Vagina (tissue), 2 donors: ENCODE measurements at regions not wholly inside any gene's neighbourhood (a gene's known extent, or its start where the extent isn't known, plus 50 kb on each side); places are given as distances from the start of the nearest gene placed in this dataset.

Experiments
- DNase-seq, 2 donors: peaks; one replicate each; pipeline ENCODE4 v3.0.0-alpha.2; 2017; ENCODE audit errors: extremely low spot score in 2 of 2
- H3K27ac ChIP-seq: fragments of 200-600 bp; sonication (generic); one replicate; pipeline ENCODE4 v1.5.1; 2019
- H3K27me3 ChIP-seq: fragments of 200-600 bp; sonication (generic); one replicate; pipeline ENCODE4 v1.5.1; 2019
- H3K36me3 ChIP-seq, 2 donors: fragments of 200-600 bp; sonication (generic); one replicate each; pipeline ENCODE4 v1.5.1; 2017 to 2019
- H3K4me1 ChIP-seq: fragments of 200-600 bp; sonication (generic); one replicate; pipeline ENCODE4 v1.5.1; 2019
- H3K4me3 ChIP-seq, 2 donors: fragments of 200-600 bp; sonication (generic); 1 replicate in 1 of 2; 2 replicates in 1 of 2; pipeline ENCODE4 v1.5.1; 2016 to 2019
- H3K9me3 ChIP-seq: fragments of 200-600 bp; sonication (generic); one replicate; pipeline ENCODE4 v1.5.1; 2019
- POLR2A ChIP-seq, 2 donors: fragments of 450-650 bp; IDR thresholded peaks; one replicate each; pipeline ENCODE4 v1.6.1; 2017; ENCODE audit warnings: antibody characterized with exemption in 2 of 2, mild to moderate bottlenecking in 2 of 2, moderate library complexity in 2 of 2
- POLR2AphosphoS5 ChIP-seq, 2 donors: sonication (generic); formaldehyde crosslinking; IDR thresholded peaks; one replicate each; pipeline ENCODE4 v1.9.0; 2017; ENCODE audit warnings: antibody characterized with exemption in 2 of 2, mild to moderate bottlenecking in 2 of 2, low read depth in 1 of 2; ENCODE audit not compliant: insufficient read depth in 1 of 2
- intact Hi-C: fragments of 100-400 bp; cut with DNase I; formaldehyde crosslinking; loops from one replicate; pipeline ENCODE4 v1.15.1; 2023
- TF ChIP-seq, protein P1 (sequence below), 3 experiments: fragments of 450-650 bp in 2 of 3; fragments of 200-600 bp in 1 of 3; sonication (generic) in 1 of 3; IDR thresholded peaks; one replicate each; pipeline ENCODE4 v1.5.1; 2017 to 2019; ENCODE audit warnings: antibody characterized with exemption in 3 of 3, mild to moderate bottlenecking in 2 of 3, moderate library complexity in 2 of 3

DNA sequence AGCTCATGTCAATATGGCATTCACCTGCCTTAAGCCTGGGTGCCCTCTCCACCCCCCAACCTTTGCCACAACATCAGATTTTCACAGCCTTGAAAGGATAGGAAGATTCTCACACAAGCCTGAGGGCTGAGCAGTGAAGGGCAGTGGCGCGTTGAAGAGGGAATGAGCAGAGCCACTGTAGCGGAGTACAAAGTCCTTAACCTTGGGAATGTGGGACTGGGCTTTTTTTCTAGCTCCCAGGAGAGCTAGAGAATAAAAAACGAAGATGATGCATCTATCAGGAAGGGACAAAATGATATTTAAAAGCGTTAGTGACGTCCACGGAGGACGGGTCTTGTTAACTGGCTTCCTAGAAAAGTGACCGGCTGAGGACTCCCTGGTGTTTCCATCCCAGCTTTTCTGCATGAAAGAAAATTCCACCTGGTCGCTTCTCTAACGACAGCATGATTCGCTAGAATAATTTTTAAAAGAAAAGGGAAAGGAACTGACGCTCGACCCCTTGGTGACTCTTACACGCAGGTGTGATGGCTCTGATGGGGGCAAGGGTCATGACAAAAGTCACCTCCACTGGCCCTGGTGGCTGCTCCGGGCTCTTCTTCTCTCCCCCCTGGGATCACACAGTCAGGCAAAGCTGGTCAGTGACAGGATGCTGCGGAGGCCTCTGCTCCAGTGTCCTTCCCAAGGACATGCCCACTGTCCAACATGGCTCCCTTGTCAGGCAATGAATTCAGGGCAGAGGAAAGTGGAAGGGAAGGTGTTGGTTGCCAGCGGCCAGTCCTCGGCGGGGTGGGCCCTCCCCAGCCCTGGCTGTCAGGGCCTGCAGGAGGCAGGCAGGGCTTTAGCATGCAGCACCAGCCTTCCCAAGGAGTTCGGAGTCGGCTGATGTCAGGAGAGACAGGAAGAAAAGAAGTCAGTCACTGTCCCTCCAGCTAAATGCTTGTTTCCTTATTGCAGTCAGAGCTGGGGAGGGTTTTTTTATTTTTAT lies 58.4 kb upstream of the IRX3 start:
- TF ChIP-seq, protein P1, sequence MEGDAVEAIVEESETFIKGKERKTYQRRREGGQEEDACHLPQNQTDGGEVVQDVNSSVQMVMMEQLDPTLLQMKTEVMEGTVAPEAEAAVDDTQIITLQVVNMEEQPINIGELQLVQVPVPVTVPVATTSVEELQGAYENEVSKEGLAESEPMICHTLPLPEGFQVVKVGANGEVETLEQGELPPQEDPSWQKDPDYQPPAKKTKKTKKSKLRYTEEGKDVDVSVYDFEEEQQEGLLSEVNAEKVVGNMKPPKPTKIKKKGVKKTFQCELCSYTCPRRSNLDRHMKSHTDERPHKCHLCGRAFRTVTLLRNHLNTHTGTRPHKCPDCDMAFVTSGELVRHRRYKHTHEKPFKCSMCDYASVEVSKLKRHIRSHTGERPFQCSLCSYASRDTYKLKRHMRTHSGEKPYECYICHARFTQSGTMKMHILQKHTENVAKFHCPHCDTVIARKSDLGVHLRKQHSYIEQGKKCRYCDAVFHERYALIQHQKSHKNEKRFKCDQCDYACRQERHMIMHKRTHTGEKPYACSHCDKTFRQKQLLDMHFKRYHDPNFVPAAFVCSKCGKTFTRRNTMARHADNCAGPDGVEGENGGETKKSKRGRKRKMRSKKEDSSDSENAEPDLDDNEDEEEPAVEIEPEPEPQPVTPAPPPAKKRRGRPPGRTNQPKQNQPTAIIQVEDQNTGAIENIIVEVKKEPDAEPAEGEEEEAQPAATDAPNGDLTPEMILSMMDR (IDR thresholded peaks at IDR 0.05): no peak
- TF ChIP-seq POLR2AphosphoS5 (IDR thresholded peaks at IDR 0.05; ENCODE audit: insufficient read depth in 1 of 2, low read depth in 1 of 2) (no peak), POLR2A (IDR thresholded peaks at IDR 0.05) (no peak)
- H3K27ac ChIP-seq: no peak overlapping the region
- H3K9me3 ChIP-seq: no peaks in the 10 kb centered on the region
- no peaks in the 10 kb centered on the region for H3K36me3 ChIP-seq
- intact Hi-C loops: no loop called here
- H3K4me3 ChIP-seq: no peak overlapping the region
- no peaks in the 10 kb centered on the region for H3K27me3 ChIP-seq
- no peak for DNase-seq
- H3K4me1 ChIP-seq: peaks cover 12% of the 10 kb centered on the region

DNA sequence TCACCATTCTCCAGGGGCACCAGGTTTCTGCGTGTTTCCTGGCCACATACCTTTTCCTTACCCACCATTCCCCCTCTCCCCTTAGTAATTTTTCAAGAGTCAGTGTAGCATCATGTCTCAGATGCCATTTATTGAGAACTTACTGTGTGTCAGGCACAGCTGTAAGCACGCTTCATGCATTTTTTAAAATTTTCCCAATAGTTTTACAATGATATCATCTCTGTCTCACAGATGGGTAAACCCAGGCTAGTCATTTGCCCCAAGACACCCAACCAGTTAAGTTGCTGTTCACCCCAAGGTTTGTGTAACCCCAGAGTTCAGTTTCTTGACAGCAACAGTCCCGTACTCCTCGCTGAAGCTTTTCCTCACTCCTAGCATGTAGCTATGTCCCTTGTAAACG lies 56.4 kb upstream of the IRX3 start:
- intact Hi-C loops: no loop called here
- Histone ChIP-seq H3K27ac (no peak overlapping the region), H3K4me1 (peaks cover 12% of the 10 kb centered on the region), H3K9me3 (no peaks in the 10 kb centered on the region), H3K27me3 (no peaks in the 10 kb centered on the region), H3K36me3 (no peaks in the 10 kb centered on the region), H3K4me3 (no peak overlapping the region)
- TF ChIP-seq, protein P1 (IDR thresholded peaks at IDR 0.05): no peak
- TF ChIP-seq POLR2A (IDR thresholded peaks at IDR 0.05) (no peak), POLR2AphosphoS5 (IDR thresholded peaks at IDR 0.05; ENCODE audit: insufficient read depth in 1 of 2, low read depth in 1 of 2) (no peak)
- DNase-seq: no peak

DNA sequence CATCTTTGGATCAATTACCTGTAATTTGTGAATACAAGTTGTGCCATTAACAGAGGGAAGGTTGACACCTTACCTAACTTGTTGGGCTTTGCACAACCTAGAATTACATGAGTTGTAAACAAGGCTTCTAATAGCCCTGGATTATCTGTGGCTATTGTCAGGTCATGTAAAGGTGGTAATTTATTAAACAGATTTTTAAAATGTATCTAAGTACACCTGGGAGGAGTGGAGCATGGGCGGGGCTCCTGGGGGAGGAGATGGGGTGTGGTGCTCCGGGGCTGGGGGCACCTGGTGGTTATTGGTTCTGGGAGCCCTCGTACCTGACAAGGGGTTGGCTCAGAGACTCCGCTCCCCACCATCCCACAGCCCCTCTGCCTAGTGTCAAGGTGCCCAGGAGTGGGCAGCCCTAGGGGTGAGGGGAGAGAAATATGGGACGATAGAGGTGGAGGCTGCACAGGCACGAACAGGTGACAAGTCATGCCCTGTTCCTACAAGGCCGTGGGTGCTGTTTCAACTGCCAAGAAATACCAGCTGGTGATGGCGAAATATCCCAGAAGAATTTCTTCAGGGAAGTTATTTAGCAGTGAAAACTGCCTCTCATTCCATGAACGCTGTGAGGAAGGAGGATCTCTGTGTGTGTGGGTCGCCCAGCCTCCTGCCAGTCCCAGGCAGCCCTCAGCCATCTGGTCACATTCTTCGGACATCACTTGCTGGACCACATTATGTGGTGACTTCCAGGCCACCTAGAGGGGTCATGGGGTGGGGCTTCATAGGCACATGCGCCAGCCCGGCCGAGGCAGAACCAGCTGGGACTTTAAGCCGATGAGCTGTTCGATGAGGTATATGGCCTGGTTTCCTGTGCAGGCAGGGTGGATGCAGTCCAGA lies 55.5 kb upstream of the IRX3 start:
- intact Hi-C loops: no loop called here
- peak in 1 of 2 donors; percentile 42 for TF ChIP-seq POLR2AphosphoS5 (IDR thresholded peaks at IDR 0.05; ENCODE audit: insufficient read depth in 1 of 2, low read depth in 1 of 2)
- TF ChIP-seq POLR2A (IDR thresholded peaks at IDR 0.05): no peak
- no peaks in the 10 kb centered on the region for H3K9me3 ChIP-seq
- H3K27ac ChIP-seq: no peak overlapping the region
- no peaks in the 10 kb centered on the region for H3K27me3 ChIP-seq
- no peak for DNase-seq
- peaks cover 12% of the 10 kb centered on the region for H3K4me1 ChIP-seq
- H3K4me3 ChIP-seq: no peak overlapping the region
- no peaks in the 10 kb centered on the region for H3K36me3 ChIP-seq

DNA sequence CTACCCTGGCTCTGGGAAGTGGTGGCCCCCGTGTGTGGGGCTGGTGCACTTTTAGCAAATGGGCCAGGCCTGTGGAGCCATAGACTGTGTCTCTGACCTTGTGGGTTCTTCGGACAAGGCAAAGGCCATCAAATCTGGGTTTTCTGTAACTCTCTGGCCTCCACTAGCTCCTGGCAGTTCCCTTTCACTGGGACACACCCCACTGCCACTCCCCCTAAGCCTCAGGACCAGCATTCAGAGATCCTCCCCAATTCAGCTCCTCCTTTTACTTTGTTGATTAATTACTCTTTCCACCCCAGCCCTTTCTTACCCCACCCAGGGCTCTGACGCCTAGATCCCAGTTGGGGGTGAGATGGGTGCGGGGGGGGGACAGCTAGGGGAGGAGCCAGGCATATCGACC lies 53.9 kb upstream of the IRX3 start:
- H3K4me3 ChIP-seq: no peak overlapping the region
- peaks cover 6% of the 10 kb centered on the region for H3K4me1 ChIP-seq
- no peaks in the 10 kb centered on the region for H3K9me3 ChIP-seq
- intact Hi-C loops: no loop called here
- no peak overlapping the region for H3K27ac ChIP-seq
- no peak for DNase-seq
- TF ChIP-seq POLR2AphosphoS5 (IDR thresholded peaks at IDR 0.05; ENCODE audit: insufficient read depth in 1 of 2, low read depth in 1 of 2): no peak
- no peak for TF ChIP-seq POLR2A (IDR thresholded peaks at IDR 0.05)
- TF ChIP-seq, protein P1 (IDR thresholded peaks at IDR 0.05): no peak
- H3K27me3 ChIP-seq: no peaks in the 10 kb centered on the region
- no peaks in the 10 kb centered on the region for H3K36me3 ChIP-seq

DNA sequence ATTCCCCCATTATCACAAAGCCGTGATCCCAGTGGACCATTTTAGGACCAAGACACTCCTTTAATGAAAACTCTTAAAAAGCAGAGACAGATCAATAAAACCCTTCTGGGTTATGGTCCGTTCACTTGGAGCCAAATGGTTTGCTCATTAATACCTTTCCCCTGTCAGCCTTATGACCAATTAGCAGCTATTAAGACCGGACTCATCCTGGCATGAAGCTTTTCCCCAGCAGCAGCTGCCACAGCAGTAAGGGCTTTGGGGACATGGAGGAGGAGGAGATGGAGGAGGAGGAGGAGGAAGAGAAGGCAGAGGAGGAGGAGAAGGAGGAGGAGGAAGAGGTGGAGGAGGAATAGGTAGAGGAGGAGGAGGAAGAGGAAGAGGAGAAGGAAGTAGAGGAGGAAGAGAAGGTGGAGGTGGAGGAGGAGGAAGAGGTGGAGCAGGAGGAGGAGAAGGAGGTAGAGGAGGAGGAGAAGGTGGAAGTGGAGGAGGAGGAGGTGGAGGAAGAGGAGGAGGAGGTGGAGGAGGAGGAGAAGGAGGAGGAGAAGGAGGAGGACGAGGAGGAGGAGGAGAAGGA lies 50.1 kb upstream of the IRX3 start:
- H3K36me3 ChIP-seq: no peaks in the 10 kb centered on the region
- H3K4me3 ChIP-seq: no peak overlapping the region
- DNase-seq: no peak
- intact Hi-C loops: no loop called here
- no peak overlapping the region for H3K27ac ChIP-seq
- H3K4me1 ChIP-seq: peaks cover 4% of the 10 kb centered on the region
- no peaks in the 10 kb centered on the region for H3K27me3 ChIP-seq
- no peaks in the 10 kb centered on the region for H3K9me3 ChIP-seq
- TF ChIP-seq POLR2AphosphoS5 (IDR thresholded peaks at IDR 0.05; ENCODE audit: insufficient read depth in 1 of 2, low read depth in 1 of 2) (no peak), POLR2A (IDR thresholded peaks at IDR 0.05) (no peak)
- TF ChIP-seq, protein P1 (IDR thresholded peaks at IDR 0.05): no peak
